ENCODE measurements at regions not wholly inside any gene's neighbourhood (a gene's known extent, or its start where the extent isn't known, plus 50 kb on each side); places are given as distances from the start of the nearest gene placed in this dataset.

GRCh38 chr11:112861356-112861755 is 99.9 kb upstream of the NCAM1 start:
- H3K27me3 Mint-ChIP-seq (ENCODE audit: unreplicated experiment): no peaks in the 10 kb centered on the region
- no peak for TF ChIP-seq CTCF (IDR thresholded peaks at IDR 0.05)
- no peak overlapping the region for H3K27ac Mint-ChIP-seq (ENCODE audit: unreplicated experiment)
- peaks cover 16% of the 10 kb centered on the region for H3K9me3 Mint-ChIP-seq (ENCODE audit: unreplicated experiment)
- H3K4me3 Mint-ChIP-seq (ENCODE audit: unreplicated experiment): no peak overlapping the region
- DNase-seq (ENCODE audit: extremely low spot score, unreplicated experiment): no peak
- no peaks in the 10 kb centered on the region for H3K36me3 Mint-ChIP-seq (ENCODE audit: unreplicated experiment)
- H3K4me1 Mint-ChIP-seq (ENCODE audit: unreplicated experiment): no peaks in the 10 kb centered on the region

GRCh38 chr11:112863305-112863704 is 97.9 kb upstream of the NCAM1 start:
- H3K9me3 Mint-ChIP-seq (ENCODE audit: unreplicated experiment): peaks cover 11% of the 10 kb centered on the region
- no peaks in the 10 kb centered on the region for H3K4me1 Mint-ChIP-seq (ENCODE audit: unreplicated experiment)
- DNase-seq (ENCODE audit: extremely low spot score, unreplicated experiment): no peak
- no peak overlapping the region for H3K4me3 Mint-ChIP-seq (ENCODE audit: unreplicated experiment)
- no peaks in the 10 kb centered on the region for H3K36me3 Mint-ChIP-seq (ENCODE audit: unreplicated experiment)
- no peaks in the 10 kb centered on the region for H3K27me3 Mint-ChIP-seq (ENCODE audit: unreplicated experiment)
- H3K27ac Mint-ChIP-seq (ENCODE audit: unreplicated experiment): no peak overlapping the region
- no peak for TF ChIP-seq CTCF (IDR thresholded peaks at IDR 0.05)

GRCh38 chr11:112864672-112865071 is 96.5 kb upstream of the NCAM1 start:
- Mint-ChIP-seq H3K4me1 (ENCODE audit: unreplicated experiment) (no peaks in the 10 kb centered on the region), H3K36me3 (ENCODE audit: unreplicated experiment) (no peaks in the 10 kb centered on the region), H3K27ac (ENCODE audit: unreplicated experiment) (no peak overlapping the region), H3K4me3 (ENCODE audit: unreplicated experiment) (no peak overlapping the region), H3K27me3 (ENCODE audit: unreplicated experiment) (no peaks in the 10 kb centered on the region), H3K9me3 (ENCODE audit: unreplicated experiment) (peaks cover 11% of the 10 kb centered on the region)
- no peak for TF ChIP-seq CTCF (IDR thresholded peaks at IDR 0.05)
- no peak for DNase-seq (ENCODE audit: extremely low spot score, unreplicated experiment)

- no peak overlapping the region for H3K27ac Mint-ChIP-seq (ENCODE audit: unreplicated experiment)
- no peaks in the 10 kb centered on the region for H3K9me3 Mint-ChIP-seq (ENCODE audit: unreplicated experiment)
- H3K4me3 Mint-ChIP-seq (ENCODE audit: unreplicated experiment): no peak overlapping the region
- no peaks in the 10 kb centered on the region for H3K27me3 Mint-ChIP-seq (ENCODE audit: unreplicated experiment)
- no peaks in the 10 kb centered on the region for H3K36me3 Mint-ChIP-seq (ENCODE audit: unreplicated experiment)
- no peaks in the 10 kb centered on the region for H3K4me1 Mint-ChIP-seq (ENCODE audit: unreplicated experiment)
- no peak for TF ChIP-seq CTCF (IDR thresholded peaks at IDR 0.05)
- no peak for DNase-seq (ENCODE audit: extremely low spot score, unreplicated experiment)
Measured at GRCh38 chr11:112871909-112872500, 89.2 kb upstream of the NCAM1 start.

GRCh38 chr11:112874980-112875379 is 86.2 kb upstream of the NCAM1 start:
- Mint-ChIP-seq H3K4me1 (ENCODE audit: unreplicated experiment) (no peaks in the 10 kb centered on the region), H3K27ac (ENCODE audit: unreplicated experiment) (no peak overlapping the region), H3K36me3 (ENCODE audit: unreplicated experiment) (no peaks in the 10 kb centered on the region), H3K9me3 (ENCODE audit: unreplicated experiment) (no peaks in the 10 kb centered on the region), H3K4me3 (ENCODE audit: unreplicated experiment) (no peak overlapping the region), H3K27me3 (ENCODE audit: unreplicated experiment) (no peaks in the 10 kb centered on the region)
- no peak for DNase-seq (ENCODE audit: extremely low spot score, unreplicated experiment)
- TF ChIP-seq CTCF (IDR thresholded peaks at IDR 0.05): no peak
